Endodermal cell (in vitro differentiated cells): ENCODE measurements at regions not wholly inside any gene's neighbourhood (a gene's known extent, or its start where the extent isn't known, plus 50 kb on each side); places are given as distances from the start of the nearest gene placed in this dataset.

Experiments
- DNase-seq: peaks from one replicate; pipeline ENCODE4 v3.0.0-alpha.2; 2017
- H3K27ac ChIP-seq: 2 replicates; pipeline ENCODE4 v1.5.1; 2013; ENCODE audit warnings: mild to moderate bottlenecking, low read depth, low read length, moderate library complexity
- H3K27me3 ChIP-seq: 2 replicates; pipeline ENCODE4 v1.6.1; 2013; ENCODE audit warnings: mild to moderate bottlenecking, low read length, moderate library complexity; ENCODE audit not compliant: insufficient read depth, control insufficient read depth, poor library complexity, severe bottlenecking
- H3K36me3 ChIP-seq: 2 replicates; pipeline ENCODE4 v1.7.0; 2013; ENCODE audit warnings: mild to moderate bottlenecking, low read length, moderate library complexity; ENCODE audit not compliant: control insufficient read depth, insufficient read depth
- H3K4me1 ChIP-seq: one replicate; pipeline ENCODE4 v1.7.0; 2013; ENCODE audit warnings: low read length; ENCODE audit not compliant: control insufficient read depth, insufficient read depth
- H3K4me3 ChIP-seq: 2 replicates; pipeline ENCODE4 v1.5.1; 2013; ENCODE audit warnings: mild to moderate bottlenecking, low read length, moderate library complexity
- H3K9ac ChIP-seq: 2 replicates; pipeline ENCODE4 v1.6.1; 2013; ENCODE audit warnings: mild to moderate bottlenecking, low read length, moderate library complexity; ENCODE audit not compliant: poor library complexity, severe bottlenecking; ENCODE audit errors: extremely low read depth
- H3K9me3 ChIP-seq: 2 replicates; pipeline ENCODE4 v1.6.1; 2013; ENCODE audit warnings: mild to moderate bottlenecking, low read length, moderate library complexity; ENCODE audit not compliant: control insufficient read depth
- H3K27ac Mint-ChIP-seq: 2 replicates; pipeline ENCODE4 v1.8.0; 2020; ENCODE audit warnings: mixed read lengths
- H3K27me3 Mint-ChIP-seq: 2 replicates; pipeline ENCODE4 v1.8.0; 2021; ENCODE audit warnings: mild to moderate bottlenecking, mixed read lengths; ENCODE audit not compliant: insufficient read depth
- H3K36me3 Mint-ChIP-seq: 2 replicates; pipeline ENCODE4 v1.8.0; 2020; ENCODE audit warnings: low read depth, mixed read lengths
- H3K4me1 Mint-ChIP-seq: 2 replicates; pipeline ENCODE4 v1.8.0; 2020; ENCODE audit warnings: mixed read lengths
- H3K4me3 Mint-ChIP-seq: 2 replicates; pipeline ENCODE4 v1.8.0; 2020; ENCODE audit warnings: mild to moderate bottlenecking, moderate library complexity, mixed read lengths
- H3K9me3 Mint-ChIP-seq: 2 replicates; pipeline ENCODE4 v1.8.0; 2020; ENCODE audit warnings: mild to moderate bottlenecking, mixed read lengths
- WGBS, 2 experiments: methylation state at CpG; one replicate each; pipeline versions ENCODE4 v1.1.5 to v1.1.7; 2013; ENCODE audit warnings: missing lambda C conversion rate in 2 of 2, mixed read lengths in 1 of 2; ENCODE audit not compliant: insufficient coverage in 1 of 2, insufficient read length in 1 of 2; 5-methylcytosine and 5-hydroxymethylcytosine counted together
- TF ChIP-seq, protein P1 (sequence below): fragments of 200-600 bp; sonication (generic); conservative IDR thresholded peaks from 2 replicates; pipeline ENCODE4 v1.5.0; 2021; ENCODE audit warnings: antibody characterized with exemption, mild to moderate bottlenecking

DNA sequence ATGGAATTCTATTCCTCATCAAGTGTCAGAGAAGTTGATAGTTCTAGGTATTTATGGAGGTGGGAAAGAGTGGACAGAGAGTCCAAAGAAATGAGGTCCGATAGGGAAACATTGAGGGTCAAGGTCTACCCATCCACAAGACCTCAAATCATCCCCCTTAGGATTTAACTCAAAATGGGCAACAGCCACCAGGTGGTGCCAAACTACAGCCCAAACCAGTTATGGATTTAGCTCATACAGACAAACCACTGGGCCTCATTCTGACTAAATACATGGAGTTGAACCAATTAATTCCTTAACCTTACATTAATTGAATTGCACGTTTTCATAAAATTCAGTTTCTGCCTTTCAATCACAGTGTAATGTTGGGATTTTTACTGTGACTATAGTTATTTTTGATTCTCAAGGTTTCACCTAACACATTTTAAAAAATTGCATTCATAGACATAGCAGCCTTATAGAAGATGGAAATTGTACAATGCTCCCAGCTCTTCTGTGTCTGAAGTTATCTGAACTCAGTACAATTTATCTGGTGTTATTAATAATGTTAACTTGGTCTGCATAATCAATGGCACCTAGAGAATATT lies 98.2 kb upstream of the HNMT start:
- Histone ChIP-seq H3K36me3 (no peaks in the 10 kb centered on the region), H3K4me3 (no peak overlapping the region), H3K9ac (no peak overlapping the region), H3K27me3 (no peaks in the 10 kb centered on the region), H3K27ac (no peak overlapping the region), H3K9me3 (no peaks in the 10 kb centered on the region), H3K4me1 (peaks cover 8% of the 10 kb centered on the region)
- WGBS, 2 experiments = 27% methylated on average over 2 of the region's 2 CpGs; no CpG with 5 or more reads in 1 of the 2 experiments
- no peaks in the 10 kb centered on the region for H3K27me3 Mint-ChIP-seq
- H3K9me3 Mint-ChIP-seq = no peaks in the 10 kb centered on the region
- DNase-seq = peak; percentile 89
- peaks cover 23% of the 10 kb centered on the region for H3K4me1 Mint-ChIP-seq
- H3K4me3 Mint-ChIP-seq = no peak overlapping the region
- H3K27ac Mint-ChIP-seq = no peak overlapping the region
- TF ChIP-seq, protein P1, sequence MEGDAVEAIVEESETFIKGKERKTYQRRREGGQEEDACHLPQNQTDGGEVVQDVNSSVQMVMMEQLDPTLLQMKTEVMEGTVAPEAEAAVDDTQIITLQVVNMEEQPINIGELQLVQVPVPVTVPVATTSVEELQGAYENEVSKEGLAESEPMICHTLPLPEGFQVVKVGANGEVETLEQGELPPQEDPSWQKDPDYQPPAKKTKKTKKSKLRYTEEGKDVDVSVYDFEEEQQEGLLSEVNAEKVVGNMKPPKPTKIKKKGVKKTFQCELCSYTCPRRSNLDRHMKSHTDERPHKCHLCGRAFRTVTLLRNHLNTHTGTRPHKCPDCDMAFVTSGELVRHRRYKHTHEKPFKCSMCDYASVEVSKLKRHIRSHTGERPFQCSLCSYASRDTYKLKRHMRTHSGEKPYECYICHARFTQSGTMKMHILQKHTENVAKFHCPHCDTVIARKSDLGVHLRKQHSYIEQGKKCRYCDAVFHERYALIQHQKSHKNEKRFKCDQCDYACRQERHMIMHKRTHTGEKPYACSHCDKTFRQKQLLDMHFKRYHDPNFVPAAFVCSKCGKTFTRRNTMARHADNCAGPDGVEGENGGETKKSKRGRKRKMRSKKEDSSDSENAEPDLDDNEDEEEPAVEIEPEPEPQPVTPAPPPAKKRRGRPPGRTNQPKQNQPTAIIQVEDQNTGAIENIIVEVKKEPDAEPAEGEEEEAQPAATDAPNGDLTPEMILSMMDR = peak; percentile 92
- no peaks in the 10 kb centered on the region for H3K36me3 Mint-ChIP-seq

DNA sequence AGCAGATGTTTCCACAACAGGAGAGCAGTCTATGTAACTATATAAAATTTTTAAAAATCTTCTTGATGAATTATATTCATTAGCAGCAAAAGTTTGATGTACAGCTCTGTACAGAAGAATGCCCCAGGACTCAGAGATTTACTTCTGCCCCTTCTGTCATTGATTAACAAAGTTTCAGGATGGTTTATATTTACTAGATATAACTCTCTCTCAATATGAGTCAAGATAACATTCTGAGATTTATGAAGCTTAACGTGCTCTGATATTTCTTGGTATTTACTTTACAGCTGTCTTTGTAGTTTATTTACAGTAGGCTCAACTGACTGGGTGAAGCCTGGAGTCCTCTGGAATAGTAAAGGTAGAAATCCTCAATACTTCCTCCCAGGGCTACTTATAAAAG lies 93.6 kb upstream of the HNMT start:
- no peak overlapping the region for H3K4me3 Mint-ChIP-seq
- H3K36me3 ChIP-seq = no peaks in the 10 kb centered on the region
- H3K4me1 Mint-ChIP-seq = peaks cover 27% of the 10 kb centered on the region
- peaks cover 10% of the 10 kb centered on the region for H3K4me1 ChIP-seq
- H3K4me3 ChIP-seq = no peak overlapping the region
- no peak overlapping the region for H3K27ac Mint-ChIP-seq
- H3K9me3 Mint-ChIP-seq = no peaks in the 10 kb centered on the region
- DNase-seq = no peak
- TF ChIP-seq, protein P1 = no peak
- no peaks in the 10 kb centered on the region for H3K27me3 Mint-ChIP-seq
- no peaks in the 10 kb centered on the region for H3K9me3 ChIP-seq
- H3K27me3 ChIP-seq = no peaks in the 10 kb centered on the region
- H3K27ac ChIP-seq = no peak overlapping the region
- no peaks in the 10 kb centered on the region for H3K36me3 Mint-ChIP-seq
- 100% methylated on average over 1 of the region's 1 CpG; no CpG with 5 or more reads in 1 of the 2 experiments for WGBS, 2 experiments
- H3K9ac ChIP-seq = no peak overlapping the region

DNA sequence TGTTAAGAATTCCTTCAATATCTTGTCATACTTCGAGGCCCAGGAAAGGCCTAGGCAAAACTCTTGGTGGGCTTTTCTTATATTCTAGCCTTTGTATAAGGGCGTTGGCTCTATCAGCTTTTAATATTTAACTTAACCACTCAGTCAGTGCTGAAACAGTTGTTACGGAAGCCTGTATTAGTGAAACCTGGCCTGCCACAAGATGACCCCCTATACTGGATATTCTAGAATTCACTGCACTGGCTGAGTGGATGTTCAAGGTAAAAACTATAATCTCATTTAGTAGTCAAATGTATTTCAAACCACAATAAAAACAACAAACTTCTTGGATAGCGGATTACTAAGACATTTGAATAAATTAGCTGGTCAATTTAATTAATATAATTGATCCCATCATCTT lies 91.7 kb upstream of the HNMT start:
- 98 to 100% methylated on average over 1 to 4 of the region's 4 CpGs for WGBS, 2 experiments
- no peaks in the 10 kb centered on the region for H3K36me3 Mint-ChIP-seq
- H3K27ac Mint-ChIP-seq = no peak overlapping the region
- no peak overlapping the region for H3K27ac ChIP-seq
- no peak for DNase-seq
- peaks cover 10% of the 10 kb centered on the region for H3K4me1 ChIP-seq
- no peaks in the 10 kb centered on the region for H3K9me3 Mint-ChIP-seq
- H3K36me3 ChIP-seq = no peaks in the 10 kb centered on the region
- H3K9me3 ChIP-seq = no peaks in the 10 kb centered on the region
- no peak overlapping the region for H3K9ac ChIP-seq
- TF ChIP-seq, protein P1 = no peak
- H3K4me1 Mint-ChIP-seq = peaks cover 27% of the 10 kb centered on the region
- no peak overlapping the region for H3K4me3 ChIP-seq
- H3K4me3 Mint-ChIP-seq = no peak overlapping the region
- no peaks in the 10 kb centered on the region for H3K27me3 Mint-ChIP-seq
- no peaks in the 10 kb centered on the region for H3K27me3 ChIP-seq
